NCI-H146 (cell line): ENCODE measurements at regions not wholly inside any gene's neighbourhood (a gene's known extent, or its start where the extent isn't known, plus 50 kb on each side); places are given as distances from the start of the nearest gene placed in this dataset.
A peak's percentile ranks its signal among the peaks of the same experiment; 100 is the strongest.
"Not testable (repeated sequence)": the region's sequence is repeated elsewhere in the genome, so short reads cannot be mapped to it uniquely, and the experiment has no call there.

Experiments used
- DNase-seq: peaks from one replicate; lab custom pipeline; 2025; lab: John Stamatoyannopoulos, UW

GRCh38 chr2:129559101-129559500 is 420.4 kb upstream of the RAB6C start:
- DNase-seq: no peak

- DNase-seq: no peak
Measured at GRCh38 chr2:129565551-129566109, 413.8 kb upstream of the RAB6C start.

- DNase-seq: not testable (repeated sequence)
Measured at GRCh38 chr2:129570812-129571211, 408.7 kb upstream of the RAB6C start.

- no peak for DNase-seq
Measured at GRCh38 chr2:129575431-129575830, 404.0 kb upstream of the RAB6C start.

GRCh38 chr2:129575880-129576279 is 403.6 kb upstream of the RAB6C start:
- DNase-seq: no peak

GRCh38 chr2:129580001-129580400 is 399.5 kb upstream of the RAB6C start:
- no peak for DNase-seq

- no peak for DNase-seq
Measured at GRCh38 chr2:129585760-129586159, 393.7 kb upstream of the RAB6C start.

- DNase-seq: no peak
Measured at GRCh38 chr2:129587426-129588064, 391.9 kb upstream of the RAB6C start.

GRCh38 chr2:129604560-129604959 is 374.9 kb upstream of the RAB6C start:
- DNase-seq: no peak

- DNase-seq: no peak
Measured at GRCh38 chr2:129605646-129606045, 373.8 kb upstream of the RAB6C start.

GRCh38 chr2:129606496-129607270 is 372.8 kb upstream of the RAB6C start:
- no peak for DNase-seq

GRCh38 chr2:129609224-129609623 is 370.2 kb upstream of the RAB6C start:
- no peak for DNase-seq

GRCh38 chr2:129610766-129611165 is 368.7 kb upstream of the RAB6C start:
- DNase-seq: no peak

GRCh38 chr2:129611471-129611870 is 368.0 kb upstream of the RAB6C start:
- DNase-seq: no peak

GRCh38 chr2:129619471-129619870 is 360.0 kb upstream of the RAB6C start:
- DNase-seq: peak; percentile 29

- no peak for DNase-seq
Measured at GRCh38 chr2:129620411-129620810, 359.1 kb upstream of the RAB6C start.

- DNase-seq: no peak
Measured at GRCh38 chr2:129623783-129624182, 355.7 kb upstream of the RAB6C start.

- DNase-seq: no peak
Measured at GRCh38 chr2:129627437-129627836, 352.0 kb upstream of the RAB6C start.

GRCh38 chr2:129636692-129637091 is 342.8 kb upstream of the RAB6C start:
- no peak for DNase-seq

- DNase-seq: no peak
Measured at GRCh38 chr2:129641371-129641770, 338.1 kb upstream of the RAB6C start.

- no peak for DNase-seq
Measured at GRCh38 chr2:129642526-129643043, 336.9 kb upstream of the RAB6C start.

- no peak for DNase-seq
Measured at GRCh38 chr2:129645335-129645734, 334.1 kb upstream of the RAB6C start.

GRCh38 chr2:129646107-129646506 is 333.4 kb upstream of the RAB6C start:
- DNase-seq: no peak
